Fibroblast of the conjunctiva (primary cell): ENCODE measurements at regions not wholly inside any gene's neighbourhood (a gene's known extent, or its start where the extent isn't known, plus 50 kb on each side); places are given as distances from the start of the nearest gene placed in this dataset.

Experiments used
- DNase-seq: peaks from one replicate; pipeline ENCODE4 v3.0.0-alpha.2; 2010; ENCODE audit warnings: low read depth

GRCh38 chr3:116848248-116848829, 138.8 kb downstream of the TUSC7 start:
- DNase-seq = no peak

- DNase-seq = no peak
These were observed 139.7 kb downstream of the TUSC7 start for GRCh38 chr3:116849261-116849688.

GRCh38 chr3:116852803-116853202, 143.2 kb downstream of the TUSC7 start:
- no peak for DNase-seq

GRCh38 chr3:116863270-116863770, 153.7 kb downstream of the TUSC7 start:
- no peak for DNase-seq

- peak; percentile 59 for DNase-seq
These were observed 154.4 kb downstream of the TUSC7 start for GRCh38 chr3:116863822-116864589.

- DNase-seq = no peak
These were observed 155.0 kb downstream of the TUSC7 start for GRCh38 chr3:116864590-116864927.

- DNase-seq = no peak
These were observed 160.8 kb downstream of the TUSC7 start for GRCh38 chr3:116870379-116870778.

GRCh38 chr3:116871905-116872304, 162.3 kb downstream of the TUSC7 start:
- no peak for DNase-seq

- no peak for DNase-seq
These were observed 163.1 kb downstream of the TUSC7 start for GRCh38 chr3:116872688-116873087.

GRCh38 chr3:116873142-116873541, 163.6 kb downstream of the TUSC7 start:
- DNase-seq = no peak

- DNase-seq = no peak
These were observed 168.4 kb downstream of the TUSC7 start for GRCh38 chr3:116877968-116878367.

GRCh38 chr3:116886202-116886893, 176.8 kb downstream of the TUSC7 start:
- DNase-seq = no peak

- no peak for DNase-seq
These were observed 186.5 kb downstream of the TUSC7 start for GRCh38 chr3:116896116-116896515.

- no peak for DNase-seq
These were observed 187.8 kb downstream of the TUSC7 start for GRCh38 chr3:116897382-116897781.

- DNase-seq = no peak
These were observed 189.7 kb downstream of the TUSC7 start for GRCh38 chr3:116899253-116899652.

GRCh38 chr3:116905334-116905733, 195.8 kb downstream of the TUSC7 start:
- no peak for DNase-seq

GRCh38 chr3:116905794-116906193, 196.2 kb downstream of the TUSC7 start:
- no peak for DNase-seq

GRCh38 chr3:116912116-116912515, 202.5 kb downstream of the TUSC7 start:
- no peak for DNase-seq

- no peak for DNase-seq
These were observed 204.4 kb downstream of the TUSC7 start for GRCh38 chr3:116914004-116914403.

- DNase-seq = no peak
These were observed 207.3 kb downstream of the TUSC7 start for GRCh38 chr3:116916836-116917235.

- DNase-seq = no peak
These were observed 211.4 kb downstream of the TUSC7 start for GRCh38 chr3:116920826-116921610.

- no peak for DNase-seq
These were observed 218.3 kb downstream of the TUSC7 start for GRCh38 chr3:116927918-116928317.
